Activated CD4-positive, CD25-positive, alpha-beta regulatory T cell treated with anti-CD3 and anti-CD28 coated beads, Interleukin-2, amount 50 U/mL, for 16 hours (primary cell): ENCODE measurements at regions not wholly inside any gene's neighbourhood (a gene's known extent, or its start where the extent isn't known, plus 50 kb on each side); places are given as distances from the start of the nearest gene placed in this dataset.

Experiments used
- DNase-seq: peaks from one replicate; pipeline ENCODE4 v3.0.0-alpha.2; 2020; ENCODE audit warnings: low read depth, low spot score

- DNase-seq: no peak
Measured at GRCh38 chr3:56899851-56900250, 98.1 kb upstream of the ARHGEF3 start.

- no peak for DNase-seq
Measured at GRCh38 chr3:56899078-56899477, 97.3 kb upstream of the ARHGEF3 start.

DNA sequence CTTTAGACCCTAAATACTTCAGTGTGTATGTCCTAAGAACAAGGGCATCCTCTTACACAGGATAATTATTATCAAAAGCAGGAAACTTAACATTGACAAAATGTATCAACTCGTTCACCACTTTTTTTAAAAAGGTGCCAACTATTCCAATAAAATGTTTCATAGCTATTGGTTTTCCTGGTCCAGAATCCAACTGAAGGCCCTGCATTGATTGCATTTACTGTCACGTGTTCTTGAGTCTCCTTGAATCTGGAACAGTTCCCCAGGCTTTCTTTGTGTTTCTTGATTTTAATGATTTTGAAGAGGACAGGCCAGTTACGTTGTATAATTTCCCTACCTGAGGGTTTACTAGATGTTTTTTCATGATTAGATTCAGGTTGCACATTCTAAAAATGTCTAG is 94.6 kb upstream of the ARHGEF3 start:
- no peak for DNase-seq

GRCh38 chr3:56894881-56895431 is 93.2 kb upstream of the ARHGEF3 start:
- no peak for DNase-seq

GRCh38 chr3:56890448-56891091 is 88.8 kb upstream of the ARHGEF3 start:
- no peak for DNase-seq

DNA sequence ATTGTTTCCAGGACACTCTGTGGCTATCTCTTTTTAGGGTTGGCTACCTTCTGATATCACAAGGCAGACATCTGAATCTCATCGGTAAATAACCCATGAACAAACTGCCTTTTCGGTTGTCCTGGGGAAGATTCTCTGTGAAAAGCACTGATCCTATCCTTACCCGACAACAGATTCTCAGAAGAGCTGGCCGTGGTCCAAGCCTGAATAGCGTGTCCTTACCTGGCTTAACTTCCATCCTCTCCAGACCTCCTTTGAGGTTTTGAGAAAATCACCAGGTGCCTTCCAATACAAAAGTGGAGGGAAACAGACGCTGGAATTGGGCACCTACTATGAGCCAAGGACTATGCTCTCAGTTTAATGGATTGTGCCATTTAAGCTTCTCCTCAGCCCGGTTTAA is 87.4 kb upstream of the ARHGEF3 start:
- no peak for DNase-seq

DNA sequence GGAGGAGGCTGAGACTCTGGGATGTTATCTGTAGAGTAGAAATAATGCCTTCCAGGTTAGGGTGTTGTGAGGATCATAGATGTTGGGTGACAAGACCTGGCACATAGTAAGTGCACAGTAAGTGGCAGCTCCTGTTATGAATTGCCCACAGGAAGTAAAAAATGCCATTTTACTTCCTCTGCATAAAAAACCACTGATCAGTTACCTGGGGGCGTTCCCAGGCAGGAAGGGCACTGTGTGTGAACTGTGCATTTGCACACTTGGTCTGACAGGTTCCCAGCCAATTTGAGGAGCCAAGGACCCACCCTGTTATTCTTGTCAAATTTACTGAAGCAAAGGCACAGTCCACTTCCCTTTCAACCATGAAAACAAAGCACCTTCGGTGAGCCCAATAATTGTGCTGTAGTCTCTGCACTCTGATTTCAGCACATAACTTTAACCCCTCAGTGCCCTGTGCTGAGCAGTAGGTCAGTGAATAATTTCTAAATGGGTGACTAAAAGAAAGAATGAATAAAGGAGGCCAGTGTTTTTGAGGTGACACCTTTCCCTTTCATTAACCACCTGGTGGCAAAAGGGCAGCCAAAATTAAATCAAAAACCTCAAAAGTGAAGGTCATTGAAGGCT is 85.8 kb upstream of the ARHGEF3 start:
- no peak for DNase-seq

GRCh38 chr3:56886314-56886713 is 84.6 kb upstream of the ARHGEF3 start:
- DNase-seq: no peak

DNA sequence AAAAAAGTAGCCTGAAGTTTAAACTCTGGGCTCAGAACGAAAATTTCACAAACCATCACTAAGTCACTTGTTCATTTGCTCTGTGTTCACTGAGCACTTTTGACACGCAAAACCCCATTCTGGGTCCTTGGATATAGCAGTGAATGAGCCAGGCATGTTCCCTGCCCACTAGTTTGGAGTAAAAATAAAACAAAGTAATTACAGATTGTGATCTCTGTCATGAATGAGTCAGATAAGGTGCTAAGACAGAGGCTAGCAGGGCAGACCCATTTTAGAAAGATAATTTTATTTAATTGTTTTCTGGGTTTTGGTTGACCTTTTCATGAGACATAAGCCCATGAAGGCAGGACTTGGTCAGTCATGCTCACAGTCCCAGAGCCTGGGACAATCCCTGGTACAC is 84.1 kb upstream of the ARHGEF3 start:
- DNase-seq: no peak

GRCh38 chr3:56885453-56885852 is 83.7 kb upstream of the ARHGEF3 start:
- no peak for DNase-seq

GRCh38 chr3:56884387-56884786 is 82.6 kb upstream of the ARHGEF3 start:
- no peak for DNase-seq

DNA sequence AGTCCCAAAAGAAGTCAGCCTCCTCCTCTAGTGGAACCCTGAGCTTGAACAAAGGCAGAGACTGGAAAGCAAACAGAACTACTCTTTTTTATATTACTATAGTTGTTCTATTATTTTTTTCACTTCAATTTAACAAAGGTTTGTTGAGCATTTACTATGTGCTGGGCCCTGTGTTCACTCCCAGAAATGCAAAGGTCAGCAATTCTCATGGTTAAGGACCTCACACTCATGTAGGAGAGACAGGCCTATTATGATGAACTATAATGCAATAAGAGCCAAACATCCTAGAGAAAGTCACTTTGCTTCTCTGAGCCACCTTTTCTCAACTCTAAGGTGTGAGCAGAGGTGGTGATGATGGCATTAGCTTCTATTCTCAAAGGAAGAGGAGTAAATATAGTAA is 82.1 kb upstream of the ARHGEF3 start:
- DNase-seq: no peak

- DNase-seq: no peak
Measured at GRCh38 chr3:56882896-56883295, 81.1 kb upstream of the ARHGEF3 start.

GRCh38 chr3:56881841-56882240 is 80.1 kb upstream of the ARHGEF3 start:
- no peak for DNase-seq

DNA sequence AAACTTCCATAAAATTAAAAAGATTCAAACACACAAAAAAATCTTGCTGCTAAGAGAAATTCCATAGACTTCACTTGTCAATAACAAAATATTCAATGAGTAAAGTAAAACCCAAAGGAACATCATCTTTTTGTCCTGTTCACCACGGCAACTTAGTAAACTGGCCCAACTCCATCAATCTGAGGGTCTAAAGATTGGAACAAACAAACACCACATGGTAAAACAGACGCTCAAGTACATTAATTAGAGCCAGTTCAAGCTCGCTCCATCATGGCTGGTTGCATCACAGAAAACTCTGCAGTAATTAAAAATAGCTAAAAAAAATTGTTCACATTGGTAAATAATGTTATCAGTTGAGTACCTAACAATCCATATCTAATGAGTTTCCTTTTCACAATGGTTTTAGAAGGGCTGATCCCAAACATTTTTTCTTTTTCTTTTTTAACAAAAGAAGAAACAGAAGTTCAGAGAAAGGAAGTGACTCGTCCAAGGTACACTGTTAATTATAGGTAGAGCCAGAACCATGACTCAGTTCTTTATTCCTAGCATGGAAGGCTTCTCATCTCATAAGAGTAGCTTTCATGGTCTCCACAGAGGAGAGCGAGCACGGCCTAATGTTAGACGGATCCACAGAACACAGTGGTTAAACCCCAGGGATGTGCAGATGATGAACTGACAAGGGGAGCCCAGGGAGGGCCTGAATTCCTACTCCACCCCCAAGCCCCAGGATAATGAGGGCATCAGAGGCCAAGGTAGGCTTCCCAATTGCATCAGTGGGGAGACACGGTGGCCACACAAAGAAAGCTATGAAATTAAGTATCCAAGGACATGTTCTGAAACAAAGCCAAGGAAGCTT is 79.2 kb upstream of the ARHGEF3 start:
- no peak for DNase-seq

DNA sequence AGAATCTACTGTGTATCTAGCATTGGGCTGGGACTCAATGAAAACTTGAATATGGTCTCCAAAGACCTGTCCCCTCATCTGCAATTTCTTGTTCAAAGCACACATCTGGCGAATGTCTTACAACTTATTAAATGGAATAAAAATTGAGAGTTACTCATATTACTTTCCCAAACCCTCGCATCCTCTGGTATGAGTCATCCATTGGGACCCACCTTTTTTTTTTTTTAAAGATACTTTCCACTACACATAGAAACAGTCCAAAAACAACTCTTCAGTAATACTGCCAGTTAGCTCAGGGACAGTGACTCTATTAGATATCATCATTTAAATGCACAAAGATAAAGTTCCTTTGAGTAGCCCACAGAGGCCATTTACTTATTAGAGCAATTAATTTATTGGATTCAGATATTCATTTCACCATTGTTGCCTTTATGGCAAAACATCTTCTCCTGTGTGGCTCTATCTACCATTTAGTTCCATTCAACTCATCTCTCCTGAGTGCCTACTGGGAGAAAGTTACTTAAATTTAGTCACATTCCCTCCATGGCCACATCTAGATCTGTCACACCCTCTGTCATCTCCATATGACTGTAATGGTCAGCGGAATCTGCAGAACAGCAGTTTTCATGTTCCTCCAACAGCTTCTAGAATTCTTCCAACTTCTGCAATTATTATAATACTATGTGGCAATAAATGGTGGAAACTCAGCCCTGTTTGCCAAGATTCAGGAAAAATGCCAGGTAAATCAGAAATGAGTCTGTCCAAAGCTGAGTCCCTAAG is 77.9 kb upstream of the ARHGEF3 start:
- DNase-seq: no peak

GRCh38 chr3:56878074-56878473 is 76.3 kb upstream of the ARHGEF3 start:
- no peak for DNase-seq

- no peak for DNase-seq
Measured at GRCh38 chr3:56876916-56877315, 75.2 kb upstream of the ARHGEF3 start.

GRCh38 chr3:56874269-56874668 is 72.5 kb upstream of the ARHGEF3 start:
- no peak for DNase-seq

GRCh38 chr3:56870436-56870835 is 68.7 kb upstream of the ARHGEF3 start:
- no peak for DNase-seq

- DNase-seq: no peak
Measured at GRCh38 chr3:56869157-56869889, 67.6 kb upstream of the ARHGEF3 start.
